ENCODE measurements at regions not wholly inside any gene's neighbourhood (a gene's known extent, or its start where the extent isn't known, plus 50 kb on each side); places are given as distances from the start of the nearest gene placed in this dataset.

DNA sequence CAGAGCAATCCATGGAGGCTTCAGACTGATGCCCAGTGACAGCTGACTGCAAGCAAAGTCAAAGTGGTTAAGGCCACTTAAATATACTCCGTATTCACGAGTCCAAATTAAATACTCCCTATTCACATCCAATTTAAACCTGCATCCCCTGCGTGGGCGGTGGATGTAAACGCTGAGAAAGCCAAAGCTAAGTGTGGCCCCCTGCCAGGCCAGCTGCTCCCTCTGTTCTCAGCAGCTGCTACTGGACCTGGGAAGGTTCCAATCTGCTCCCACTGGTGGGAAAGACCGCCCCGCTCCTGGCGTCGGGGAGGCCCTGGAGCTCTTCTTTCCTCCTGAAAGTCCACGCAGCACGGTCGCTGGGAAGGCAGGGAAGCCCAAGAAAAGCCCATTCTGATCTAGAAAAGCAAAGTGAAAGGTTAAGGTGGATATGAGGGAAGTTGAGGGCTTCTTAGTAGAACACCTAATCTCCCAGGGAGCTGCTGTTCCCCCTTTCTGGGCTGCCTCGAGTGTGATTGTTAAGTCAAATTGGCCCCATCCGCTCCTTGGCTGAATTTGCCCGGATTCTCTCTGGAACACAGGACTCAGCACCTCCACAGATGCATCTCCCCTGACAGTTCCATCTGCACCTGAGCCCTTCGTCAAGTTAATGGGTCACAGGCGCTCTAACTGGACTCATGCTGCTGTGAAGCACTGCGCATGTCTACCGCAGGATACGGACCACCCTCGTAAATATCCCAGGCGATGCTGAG lies 205.5 kb downstream of the USP12 start:
- DNase-seq = no peak

DNA sequence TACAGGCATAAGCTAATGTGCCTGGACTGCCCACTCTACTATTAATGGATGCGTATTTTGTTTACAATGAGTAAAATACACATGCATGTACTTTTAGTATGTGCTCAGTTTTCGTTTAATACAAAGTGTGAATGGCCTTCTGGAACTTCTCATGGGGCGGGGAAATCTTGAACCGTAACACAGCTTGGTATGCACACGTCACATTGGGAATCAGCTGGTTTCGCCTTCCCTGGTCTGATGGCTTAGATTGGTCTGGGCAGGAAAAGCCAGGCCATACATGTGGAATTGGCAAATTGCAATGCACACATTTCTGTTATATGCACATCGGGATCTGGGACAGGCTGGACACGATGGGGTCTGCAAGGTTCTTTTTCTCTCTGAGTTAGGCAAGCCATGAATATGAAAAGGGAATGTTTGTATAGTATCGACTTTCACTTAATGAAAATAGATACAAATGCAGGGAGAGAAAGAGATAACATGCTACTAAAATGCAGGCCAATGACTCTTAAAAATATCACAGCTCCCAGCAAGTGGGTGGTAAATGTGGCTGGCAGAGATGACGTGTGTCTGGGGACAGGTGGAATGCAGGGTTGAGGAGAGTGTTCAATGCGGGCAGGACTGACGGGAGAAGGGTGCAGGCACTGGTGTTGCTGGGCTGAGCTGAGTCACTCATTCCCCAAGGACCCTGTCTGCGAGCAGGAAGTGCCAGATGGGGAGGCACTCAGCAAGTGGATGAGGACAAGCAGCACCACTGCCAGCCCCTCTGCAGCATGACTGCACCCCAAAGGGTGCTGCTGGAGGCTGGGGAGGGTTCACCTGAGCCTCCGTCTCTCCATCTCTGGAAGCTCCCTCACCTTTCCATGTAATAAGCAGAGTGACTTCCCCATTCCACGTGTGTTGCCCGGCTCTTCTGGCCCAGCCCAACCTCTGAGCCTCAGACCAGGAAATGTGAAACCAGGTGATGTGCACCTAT lies 204.0 kb upstream of the GPR12 start:
- DNase-seq = no peak

GRCh38 chr13:26962671-26963070 lies 202.1 kb upstream of the GPR12 start:
- no peak for DNase-seq

- DNase-seq = no peak
These were observed 201.5 kb upstream of the GPR12 start for GRCh38 chr13:26961890-26962615.

DNA sequence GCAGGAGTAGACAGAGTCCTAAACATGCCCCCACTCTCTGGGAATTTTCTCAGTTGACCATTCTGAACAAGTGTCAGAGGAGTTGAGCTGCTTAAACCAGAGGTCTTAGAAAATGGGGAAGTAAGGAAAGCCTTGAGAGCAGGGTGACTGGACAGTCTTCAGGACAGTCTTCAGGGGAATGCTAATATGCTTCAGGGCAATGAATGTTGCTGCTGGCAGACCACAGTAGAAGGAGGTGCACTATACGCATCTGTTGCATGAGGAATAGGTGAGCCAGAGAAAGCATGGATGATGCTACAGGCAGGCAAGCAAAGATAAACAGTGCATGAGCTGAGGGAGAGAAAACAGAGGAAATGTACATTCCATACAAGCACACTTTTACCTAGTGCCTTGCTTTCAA lies 196.6 kb upstream of the GPR12 start:
- DNase-seq = no peak

GRCh38 chr13:26956522-26957142 lies 196.0 kb upstream of the GPR12 start:
- no peak for DNase-seq

DNA sequence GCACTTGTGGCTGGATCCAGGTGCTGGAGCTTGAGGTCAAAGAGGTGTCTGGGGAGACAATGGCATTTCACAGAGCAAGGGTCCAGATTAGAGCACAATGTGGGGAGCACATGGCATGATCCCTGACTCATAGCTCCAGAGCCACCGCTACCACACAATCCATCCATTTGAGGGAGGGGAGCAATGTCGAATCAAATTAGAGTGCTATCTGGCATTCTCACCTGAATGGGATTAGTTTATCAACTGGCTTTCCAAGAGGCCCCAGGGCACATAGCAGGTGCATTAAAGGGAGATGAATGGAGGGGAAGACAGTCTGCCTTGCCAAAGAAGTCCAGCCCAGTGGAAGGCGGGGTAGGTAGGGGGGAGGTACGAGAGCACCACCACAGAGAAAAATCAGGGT lies 194.4 kb upstream of the GPR12 start:
- no peak for DNase-seq

GRCh38 chr13:26953291-26953690 lies 192.7 kb upstream of the GPR12 start:
- DNase-seq = no peak

DNA sequence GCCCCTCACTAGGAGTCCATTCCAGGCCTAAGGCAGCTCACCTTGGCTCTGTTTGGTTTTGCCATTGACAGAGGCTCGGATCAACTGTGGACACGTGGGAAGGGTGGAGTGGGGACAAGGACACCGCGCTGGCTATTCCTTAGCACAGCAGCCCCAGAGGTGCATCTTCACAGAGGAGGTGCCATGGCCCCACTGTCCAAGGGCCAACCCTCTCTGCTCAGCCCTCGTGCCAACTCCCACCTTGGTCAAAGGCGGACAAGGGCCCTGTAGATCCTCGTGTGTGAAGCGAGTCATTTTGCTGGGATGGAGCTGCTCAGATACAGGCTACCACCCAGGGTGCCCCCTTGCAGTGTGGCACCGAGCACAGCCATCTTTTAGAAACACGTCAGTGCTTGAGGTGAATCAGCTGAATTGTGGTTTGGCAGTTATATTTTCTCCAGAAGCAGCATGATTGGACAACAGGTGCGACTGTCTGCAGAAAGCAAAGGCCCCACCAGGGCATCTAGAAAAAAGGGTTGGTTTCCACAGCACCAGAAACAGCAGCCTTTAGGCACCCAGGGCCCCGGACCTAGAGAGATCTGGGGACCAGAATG lies 192.1 kb upstream of the GPR12 start:
- DNase-seq = no peak

- no peak for DNase-seq
These were observed 191.1 kb upstream of the GPR12 start for GRCh38 chr13:26951581-26952177.

- no peak for DNase-seq
These were observed 190.4 kb upstream of the GPR12 start for GRCh38 chr13:26950968-26951367.

- no peak for DNase-seq
These were observed 190.0 kb upstream of the GPR12 start for GRCh38 chr13:26950546-26950945.

DNA sequence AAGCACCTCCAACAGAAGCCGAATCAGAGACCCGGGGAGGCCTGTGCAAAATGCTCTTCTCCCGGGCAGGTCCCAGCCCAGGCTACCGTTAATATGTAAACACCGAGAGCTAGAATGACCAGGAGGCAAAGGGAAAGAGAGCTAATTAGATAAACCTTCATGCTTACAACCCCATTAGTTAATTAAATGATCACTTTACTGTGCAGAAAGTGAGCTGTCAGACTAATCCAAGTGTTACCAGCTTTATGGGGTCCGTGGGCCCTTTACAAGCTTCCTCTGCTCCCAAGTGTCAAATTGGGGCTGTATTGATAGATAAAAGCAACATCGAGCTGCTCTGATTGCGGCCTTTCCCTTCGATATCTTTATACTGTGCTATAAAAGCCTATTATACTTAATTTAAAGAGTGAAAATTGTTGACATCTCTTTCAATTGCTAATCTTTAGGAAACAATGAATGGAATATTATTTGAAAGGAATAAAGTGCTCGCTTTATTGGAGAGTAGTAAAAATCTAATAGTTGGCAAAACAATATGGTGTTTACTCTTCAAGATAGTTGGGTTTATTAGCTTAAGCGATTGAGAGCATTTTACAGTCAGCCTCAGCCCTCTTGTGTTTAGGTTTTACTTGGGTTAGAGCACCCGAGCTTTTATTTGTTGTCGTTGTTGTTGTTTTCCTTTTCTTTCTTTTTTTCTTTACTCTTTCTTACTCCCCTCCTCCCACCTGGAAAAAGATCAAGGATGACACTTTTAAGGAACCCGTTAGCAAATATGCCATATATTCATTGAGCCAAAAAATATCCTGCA lies 189.3 kb upstream of the GPR12 start:
- DNase-seq = no peak

- no peak for DNase-seq
These were observed 187.8 kb upstream of the GPR12 start for GRCh38 chr13:26948353-26948752.

DNA sequence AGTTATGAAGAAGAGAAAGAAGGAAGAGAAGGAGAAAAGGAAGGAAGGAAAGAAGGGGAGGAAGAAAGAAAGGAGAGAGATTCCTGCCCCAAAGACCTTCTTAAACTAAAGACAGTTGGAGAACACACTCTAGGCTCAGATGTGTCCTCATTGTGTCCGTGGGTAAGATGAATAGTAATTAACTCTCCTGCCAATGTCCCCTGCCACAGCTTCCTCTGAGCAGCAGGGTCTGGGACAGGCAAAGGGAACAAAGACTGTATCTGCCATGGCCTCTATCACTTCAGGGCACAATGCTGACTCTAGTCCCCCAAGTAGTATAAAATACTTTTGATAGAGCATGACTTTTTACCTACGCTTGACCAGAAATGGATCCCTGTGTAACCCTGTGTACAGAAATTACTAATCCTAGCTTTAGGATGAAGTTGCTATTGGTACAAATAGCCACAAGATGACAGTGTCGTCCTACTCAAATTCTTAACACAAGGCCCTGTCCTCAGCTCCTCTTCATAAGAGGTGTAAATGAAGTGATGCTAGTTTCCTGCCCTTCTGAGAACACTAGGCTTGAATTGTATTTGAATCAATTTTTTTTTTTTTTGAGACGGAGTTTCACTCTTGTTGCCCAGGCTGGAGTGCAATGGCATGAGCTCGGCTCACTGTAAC lies 186.2 kb upstream of the GPR12 start:
- no peak for DNase-seq

GRCh38 chr13:26943748-26944147 lies 183.2 kb upstream of the GPR12 start:
- DNase-seq = no peak

DNA sequence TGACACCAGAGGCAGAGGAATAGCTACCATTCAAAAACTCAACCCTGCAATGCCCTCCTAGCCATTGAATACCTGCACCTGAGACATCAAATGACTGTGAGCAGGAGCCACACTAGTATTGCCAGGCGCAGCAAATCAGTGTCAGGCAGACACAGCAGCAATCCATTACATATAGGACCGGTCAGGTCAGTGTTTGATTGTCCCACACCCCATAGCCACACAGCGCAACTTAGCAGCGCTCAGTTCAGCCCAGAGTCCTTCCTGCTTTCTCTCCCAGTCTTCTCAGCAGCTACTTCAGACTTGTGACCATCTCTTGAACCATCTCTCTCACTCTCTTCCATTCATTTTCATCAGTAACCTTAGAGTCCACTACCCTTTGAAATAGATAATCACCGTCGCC lies 181.6 kb upstream of the GPR12 start:
- no peak for DNase-seq

- no peak for DNase-seq
These were observed 181.0 kb upstream of the GPR12 start for GRCh38 chr13:26941345-26942174.

GRCh38 chr13:26934096-26934495 lies 173.5 kb upstream of the GPR12 start:
- DNase-seq = no peak

GRCh38 chr13:26932465-26932864 lies 171.9 kb upstream of the GPR12 start:
- DNase-seq = no peak

Data from activated effector memory CD4-positive, alpha-beta T cell treated with Interleukin-2 at 50 U/mL for 16 hours (primary cell).